ENCODE measurements at regions not wholly inside any gene's neighbourhood (a gene's known extent, or its start where the extent isn't known, plus 50 kb on each side); places are given as distances from the start of the nearest gene placed in this dataset.

DNA sequence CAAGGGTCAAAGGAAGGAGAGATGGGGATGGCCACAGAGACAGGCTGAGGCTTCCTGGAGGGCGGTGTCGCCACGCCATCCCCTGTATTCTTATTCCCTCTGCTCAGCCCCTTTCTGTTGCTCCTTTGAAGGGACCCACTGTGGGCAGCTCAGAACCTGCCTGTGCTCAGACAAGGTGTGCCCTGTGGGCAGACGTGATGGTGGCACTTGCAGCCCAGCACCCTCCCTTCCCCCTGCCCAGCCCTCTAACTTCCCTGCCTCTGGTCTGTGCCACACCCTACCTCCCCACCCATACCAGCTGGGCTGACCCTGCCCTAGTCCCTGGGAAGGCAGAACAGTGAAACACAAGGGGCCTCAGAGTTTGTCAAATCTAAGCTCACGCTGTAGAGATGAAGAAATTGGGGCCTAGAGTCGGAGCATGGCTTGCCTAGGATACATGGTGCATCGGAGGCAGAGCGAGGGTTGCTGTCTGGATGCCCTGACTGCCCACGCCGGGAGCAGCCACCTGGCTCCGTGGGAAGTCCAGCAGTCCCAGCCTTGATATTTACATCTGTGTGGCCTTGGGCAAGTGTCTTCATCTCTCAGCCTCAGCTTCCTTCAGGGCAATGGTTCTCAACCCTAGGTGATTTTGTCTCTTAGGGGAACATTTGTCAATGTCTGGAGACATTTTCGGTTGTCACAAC is 68.6 kb upstream of the RUNX3 start:
- H3K9me3 ChIP-seq (ENCODE audit: low read length), result no peaks in the 10 kb centered on the region
- H3K36me3 ChIP-seq (ENCODE audit: insufficient read depth, low read length), result no peaks in the 10 kb centered on the region
- H3K27ac ChIP-seq (ENCODE audit: low read length), result no peak overlapping the region
- no peaks in the 10 kb centered on the region for H3F3A ChIP-seq (ENCODE audit: insufficient read depth, low read length, poor library complexity, severe bottlenecking)
- H3K9ac ChIP-seq (ENCODE audit: low read length), result no peak overlapping the region
- no peak overlapping the region for H3K4me3 ChIP-seq (ENCODE audit: low read length)
- TF ChIP-seq RAD21 (conservative IDR thresholded peaks at IDR 0.05) (no peak), EP300 (conservative IDR thresholded peaks at IDR 0.05; ENCODE audit: poor library complexity, severe bottlenecking) (no peak), POLR2AphosphoS5 (IDR thresholded peaks at IDR 0.05) (no peak), SMC3 (conservative IDR thresholded peaks at IDR 0.05; ENCODE audit: poor library complexity) (no peak), TAF1 (IDR thresholded peaks at IDR 0.05; ENCODE audit: low read depth) (no peak), MXI1 (conservative IDR thresholded peaks at IDR 0.05; ENCODE audit: poor library complexity, severe bottlenecking) (no peak), EZH2 (IDR thresholded peaks at IDR 0.05; ENCODE audit: borderline replicate concordance, insufficient read depth, low read length, poor library complexity, severe bottlenecking) (no peak)
- TF ChIP-seq, protein P1, sequence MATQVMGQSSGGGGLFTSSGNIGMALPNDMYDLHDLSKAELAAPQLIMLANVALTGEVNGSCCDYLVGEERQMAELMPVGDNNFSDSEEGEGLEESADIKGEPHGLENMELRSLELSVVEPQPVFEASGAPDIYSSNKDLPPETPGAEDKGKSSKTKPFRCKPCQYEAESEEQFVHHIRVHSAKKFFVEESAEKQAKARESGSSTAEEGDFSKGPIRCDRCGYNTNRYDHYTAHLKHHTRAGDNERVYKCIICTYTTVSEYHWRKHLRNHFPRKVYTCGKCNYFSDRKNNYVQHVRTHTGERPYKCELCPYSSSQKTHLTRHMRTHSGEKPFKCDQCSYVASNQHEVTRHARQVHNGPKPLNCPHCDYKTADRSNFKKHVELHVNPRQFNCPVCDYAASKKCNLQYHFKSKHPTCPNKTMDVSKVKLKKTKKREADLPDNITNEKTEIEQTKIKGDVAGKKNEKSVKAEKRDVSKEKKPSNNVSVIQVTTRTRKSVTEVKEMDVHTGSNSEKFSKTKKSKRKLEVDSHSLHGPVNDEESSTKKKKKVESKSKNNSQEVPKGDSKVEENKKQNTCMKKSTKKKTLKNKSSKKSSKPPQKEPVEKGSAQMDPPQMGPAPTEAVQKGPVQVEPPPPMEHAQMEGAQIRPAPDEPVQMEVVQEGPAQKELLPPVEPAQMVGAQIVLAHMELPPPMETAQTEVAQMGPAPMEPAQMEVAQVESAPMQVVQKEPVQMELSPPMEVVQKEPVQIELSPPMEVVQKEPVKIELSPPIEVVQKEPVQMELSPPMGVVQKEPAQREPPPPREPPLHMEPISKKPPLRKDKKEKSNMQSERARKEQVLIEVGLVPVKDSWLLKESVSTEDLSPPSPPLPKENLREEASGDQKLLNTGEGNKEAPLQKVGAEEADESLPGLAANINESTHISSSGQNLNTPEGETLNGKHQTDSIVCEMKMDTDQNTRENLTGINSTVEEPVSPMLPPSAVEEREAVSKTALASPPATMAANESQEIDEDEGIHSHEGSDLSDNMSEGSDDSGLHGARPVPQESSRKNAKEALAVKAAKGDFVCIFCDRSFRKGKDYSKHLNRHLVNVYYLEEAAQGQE (IDR thresholded peaks at IDR 0.05; ENCODE audit: borderline replicate concordance), result no peak
- TF ChIP-seq, protein P2, sequence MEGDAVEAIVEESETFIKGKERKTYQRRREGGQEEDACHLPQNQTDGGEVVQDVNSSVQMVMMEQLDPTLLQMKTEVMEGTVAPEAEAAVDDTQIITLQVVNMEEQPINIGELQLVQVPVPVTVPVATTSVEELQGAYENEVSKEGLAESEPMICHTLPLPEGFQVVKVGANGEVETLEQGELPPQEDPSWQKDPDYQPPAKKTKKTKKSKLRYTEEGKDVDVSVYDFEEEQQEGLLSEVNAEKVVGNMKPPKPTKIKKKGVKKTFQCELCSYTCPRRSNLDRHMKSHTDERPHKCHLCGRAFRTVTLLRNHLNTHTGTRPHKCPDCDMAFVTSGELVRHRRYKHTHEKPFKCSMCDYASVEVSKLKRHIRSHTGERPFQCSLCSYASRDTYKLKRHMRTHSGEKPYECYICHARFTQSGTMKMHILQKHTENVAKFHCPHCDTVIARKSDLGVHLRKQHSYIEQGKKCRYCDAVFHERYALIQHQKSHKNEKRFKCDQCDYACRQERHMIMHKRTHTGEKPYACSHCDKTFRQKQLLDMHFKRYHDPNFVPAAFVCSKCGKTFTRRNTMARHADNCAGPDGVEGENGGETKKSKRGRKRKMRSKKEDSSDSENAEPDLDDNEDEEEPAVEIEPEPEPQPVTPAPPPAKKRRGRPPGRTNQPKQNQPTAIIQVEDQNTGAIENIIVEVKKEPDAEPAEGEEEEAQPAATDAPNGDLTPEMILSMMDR (IDR thresholded peaks at IDR 0.05; ENCODE audit: poor library complexity, severe bottlenecking), result no peak
- no peaks in the 10 kb centered on the region for H4K20me1 ChIP-seq (ENCODE audit: insufficient read depth)
- no peak overlapping the region for H3K4me2 ChIP-seq (ENCODE audit: low read length)
- no peak overlapping the region for H2AFZ ChIP-seq (ENCODE audit: low read depth, low read length)
- no peaks in the 10 kb centered on the region for H3K79me2 ChIP-seq (replicated peaks; ENCODE audit: insufficient read depth, low read length)
- H3K9me2 ChIP-seq (ENCODE audit: insufficient read depth, low read length), result no peaks in the 10 kb centered on the region
- no peaks in the 10 kb centered on the region for H3K27me3 ChIP-seq (ENCODE audit: insufficient read depth, low read depth, low read length)

DNA sequence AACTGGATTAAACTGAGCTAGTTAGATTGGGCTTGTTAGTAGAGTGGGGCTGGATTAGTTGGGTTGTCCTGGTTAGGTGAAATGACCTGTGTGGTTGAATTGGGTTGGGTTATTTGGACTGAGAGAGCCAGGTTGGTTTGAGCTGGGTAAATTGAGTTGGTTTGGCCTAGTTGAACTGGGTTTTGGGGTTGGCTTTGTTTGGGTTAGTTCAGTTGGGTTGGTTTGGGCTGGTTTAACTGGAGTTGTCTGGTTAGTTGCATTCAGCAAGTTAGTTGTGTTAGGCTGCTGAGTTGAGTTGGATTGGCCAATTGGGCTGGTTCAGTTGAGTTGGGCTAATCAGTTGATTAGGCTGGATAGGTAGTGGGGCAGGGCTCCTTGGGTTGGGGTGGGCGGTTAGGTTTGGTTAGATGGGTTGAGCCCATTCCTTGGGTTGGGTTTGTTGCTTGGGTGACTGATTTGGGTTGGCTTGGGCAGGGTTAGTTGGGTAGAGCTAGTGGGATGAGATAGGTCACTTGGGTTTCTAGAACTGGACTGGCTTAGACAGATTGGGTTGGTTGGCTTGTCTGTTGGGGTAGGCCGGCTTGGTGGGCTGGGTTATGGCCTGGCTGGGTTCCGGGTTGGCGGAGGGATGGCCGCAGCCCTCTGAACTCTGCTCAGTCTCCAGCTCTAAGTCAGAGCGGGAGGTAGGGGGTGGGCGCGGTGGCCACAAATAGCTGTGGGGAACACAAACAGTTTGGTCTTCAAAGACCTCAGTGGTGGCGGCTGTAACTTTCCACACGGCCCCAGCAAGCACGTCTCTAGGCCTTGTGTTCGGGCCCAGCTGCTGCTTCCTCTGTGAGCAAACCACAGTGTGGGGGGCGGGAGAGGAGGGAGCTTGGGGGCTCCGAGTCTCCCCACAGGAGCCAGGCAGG is 67.2 kb upstream of the RUNX3 start:
- Histone ChIP-seq H4K20me1 (ENCODE audit: insufficient read depth) (no peaks in the 10 kb centered on the region), H3K4me3 (ENCODE audit: low read length) (no peak overlapping the region), H3K27me3 (ENCODE audit: insufficient read depth, low read depth, low read length) (no peaks in the 10 kb centered on the region), H3K9ac (ENCODE audit: low read length) (no peak overlapping the region), H2AFZ (ENCODE audit: low read depth, low read length) (no peak overlapping the region), H3K79me2 (replicated peaks; ENCODE audit: insufficient read depth, low read length) (no peaks in the 10 kb centered on the region), H3K9me2 (ENCODE audit: insufficient read depth, low read length) (no peaks in the 10 kb centered on the region), H3K4me2 (ENCODE audit: low read length) (no peak overlapping the region), H3K27ac (ENCODE audit: low read length) (no peak overlapping the region), H3K36me3 (ENCODE audit: insufficient read depth, low read length) (no peaks in the 10 kb centered on the region), H3F3A (ENCODE audit: insufficient read depth, low read length, poor library complexity, severe bottlenecking) (no peaks in the 10 kb centered on the region), H3K9me3 (ENCODE audit: low read length) (no peaks in the 10 kb centered on the region)
- TF ChIP-seq MXI1 (conservative IDR thresholded peaks at IDR 0.05; ENCODE audit: poor library complexity, severe bottlenecking), result no peak
- no peak for TF ChIP-seq RAD21 (conservative IDR thresholded peaks at IDR 0.05)
- TF ChIP-seq TAF1 (IDR thresholded peaks at IDR 0.05; ENCODE audit: low read depth), result no peak
- TF ChIP-seq SMC3 (conservative IDR thresholded peaks at IDR 0.05; ENCODE audit: poor library complexity), result no peak
- TF ChIP-seq EZH2 (IDR thresholded peaks at IDR 0.05; ENCODE audit: borderline replicate concordance, insufficient read depth, low read length, poor library complexity, severe bottlenecking), result no peak
- TF ChIP-seq, protein P2 (IDR thresholded peaks at IDR 0.05; ENCODE audit: poor library complexity, severe bottlenecking), result no peak
- TF ChIP-seq, protein P1 (IDR thresholded peaks at IDR 0.05; ENCODE audit: borderline replicate concordance), result no peak
- TF ChIP-seq POLR2AphosphoS5 (IDR thresholded peaks at IDR 0.05), result no peak
- no peak for TF ChIP-seq EP300 (conservative IDR thresholded peaks at IDR 0.05; ENCODE audit: poor library complexity, severe bottlenecking)
